OCI-LY7 (cell line): ENCODE measurements at regions not wholly inside any gene's neighbourhood (a gene's known extent, or its start where the extent isn't known, plus 50 kb on each side); places are given as distances from the start of the nearest gene placed in this dataset.
"Not testable (repeated sequence)": the region's sequence is repeated elsewhere in the genome, so short reads cannot be mapped to it uniquely, and the experiment has no call there.

Source experiments
- EZH2phosphoT487 ChIP-seq: fragments of 200-600 bp; sonication (generic); IDR thresholded peaks from 2 replicates; pipeline ENCODE4 v1.6.1; 2018; ENCODE audit warnings: low read depth, borderline replicate concordance, mild to moderate bottlenecking, mixed run types, antibody characterized with exemption, low read length, moderate library complexity, mixed read lengths
- TF ChIP-seq, protein P1 (sequence below): fragments of 200-600 bp; sonication (generic); conservative IDR thresholded peaks from 2 replicates; pipeline ENCODE4 v1.5.1; 2014; ENCODE audit warnings: mild to moderate bottlenecking, antibody characterized with exemption, low read length, moderate library complexity, mixed read lengths

DNA sequence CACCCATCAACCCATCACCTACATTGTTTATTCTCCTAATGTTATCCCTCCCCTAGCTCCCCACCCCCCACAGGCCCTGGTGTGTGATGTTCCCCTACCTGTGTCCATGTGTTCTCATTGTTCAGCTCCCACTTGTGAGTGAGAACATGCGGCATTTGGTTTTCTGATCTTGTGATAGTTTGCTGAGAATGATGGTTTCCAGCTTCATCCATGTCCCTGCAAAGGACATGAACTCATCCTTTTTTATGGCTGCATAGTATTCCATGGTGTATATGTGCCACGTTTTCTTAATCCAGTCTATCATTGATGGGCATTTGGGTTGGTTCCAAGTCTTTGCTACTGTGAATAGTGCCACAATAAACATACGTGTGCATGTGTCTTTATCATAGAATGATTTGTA, 118.1 kb upstream of the IER5L start:
- TF ChIP-seq EZH2phosphoT487, result not testable (repeated sequence)
- TF ChIP-seq, protein P1, sequence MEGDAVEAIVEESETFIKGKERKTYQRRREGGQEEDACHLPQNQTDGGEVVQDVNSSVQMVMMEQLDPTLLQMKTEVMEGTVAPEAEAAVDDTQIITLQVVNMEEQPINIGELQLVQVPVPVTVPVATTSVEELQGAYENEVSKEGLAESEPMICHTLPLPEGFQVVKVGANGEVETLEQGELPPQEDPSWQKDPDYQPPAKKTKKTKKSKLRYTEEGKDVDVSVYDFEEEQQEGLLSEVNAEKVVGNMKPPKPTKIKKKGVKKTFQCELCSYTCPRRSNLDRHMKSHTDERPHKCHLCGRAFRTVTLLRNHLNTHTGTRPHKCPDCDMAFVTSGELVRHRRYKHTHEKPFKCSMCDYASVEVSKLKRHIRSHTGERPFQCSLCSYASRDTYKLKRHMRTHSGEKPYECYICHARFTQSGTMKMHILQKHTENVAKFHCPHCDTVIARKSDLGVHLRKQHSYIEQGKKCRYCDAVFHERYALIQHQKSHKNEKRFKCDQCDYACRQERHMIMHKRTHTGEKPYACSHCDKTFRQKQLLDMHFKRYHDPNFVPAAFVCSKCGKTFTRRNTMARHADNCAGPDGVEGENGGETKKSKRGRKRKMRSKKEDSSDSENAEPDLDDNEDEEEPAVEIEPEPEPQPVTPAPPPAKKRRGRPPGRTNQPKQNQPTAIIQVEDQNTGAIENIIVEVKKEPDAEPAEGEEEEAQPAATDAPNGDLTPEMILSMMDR, result not testable (repeated sequence)
